ENCODE measurements at regions not wholly inside any gene's neighbourhood (a gene's known extent, or its start where the extent isn't known, plus 50 kb on each side); places are given as distances from the start of the nearest gene placed in this dataset.

- ChIA-PET CTCF (no interaction called here), POLR2A (no interaction called here)
- Mint-ChIP-seq H3K4me3 (no peak overlapping the region), H3K9me3 (ENCODE audit: insufficient read depth) (no peaks in the 10 kb centered on the region), H3K36me3 (ENCODE audit: low read depth) (no peaks in the 10 kb centered on the region), H3K27ac (no peak overlapping the region), H3K4me1 (ENCODE audit: low read depth) (peaks cover 7% of the 10 kb centered on the region), H3K27me3 (ENCODE audit: low read depth) (no peaks in the 10 kb centered on the region)
- no peak for DNase-seq
- no peak for ATAC-seq
Measured at GRCh38 chr19:28858933-28859332, 354.0 kb downstream of the UQCRFS1 start.

DNA sequence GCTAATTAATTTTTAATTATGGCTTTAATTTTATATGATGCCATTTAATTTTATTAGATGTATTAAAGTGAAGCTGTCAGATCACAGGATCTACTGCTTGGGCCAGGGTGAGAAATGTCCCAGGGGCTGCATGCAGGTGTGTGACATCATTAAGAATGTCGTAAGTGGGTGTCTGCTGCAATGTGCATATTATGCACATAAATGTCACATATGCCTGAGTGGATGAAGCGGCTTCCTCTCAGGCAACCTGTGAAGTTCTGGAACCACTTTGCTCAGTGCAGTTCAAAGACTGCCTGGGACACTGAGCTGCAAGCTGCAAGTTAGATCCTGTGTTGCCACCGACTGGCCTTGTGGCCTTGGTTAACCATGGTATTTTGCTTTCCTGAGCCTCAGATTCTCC lies 355.0 kb downstream of the UQCRFS1 start:
- no peak for ATAC-seq
- CTCF ChIA-PET: no interaction called here

GRCh38 chr19:28855216-28855615 lies 357.7 kb downstream of the UQCRFS1 start:
- no peak overlapping the region for H3K4me3 Mint-ChIP-seq
- H3K9me3 Mint-ChIP-seq (ENCODE audit: insufficient read depth): no peaks in the 10 kb centered on the region
- no peaks in the 10 kb centered on the region for H3K27me3 Mint-ChIP-seq (ENCODE audit: low read depth)
- DNase-seq (no peak), ATAC-seq (no peak)
- no peaks in the 10 kb centered on the region for H3K36me3 Mint-ChIP-seq (ENCODE audit: low read depth)
- H3K4me1 Mint-ChIP-seq (ENCODE audit: low read depth): peaks cover 7% of the 10 kb centered on the region
- CTCF ChIA-PET: no interaction called here
- POLR2A ChIA-PET: no interaction called here
- H3K27ac Mint-ChIP-seq: no peak overlapping the region

More for the DNA sequence above, 355.0 kb downstream of the UQCRFS1 start:
- Mint-ChIP-seq H3K4me3 (no peak overlapping the region), H3K27ac (no peak overlapping the region), H3K9me3 (ENCODE audit: insufficient read depth) (no peaks in the 10 kb centered on the region), H3K4me1 (ENCODE audit: low read depth) (peaks cover 7% of the 10 kb centered on the region), H3K36me3 (ENCODE audit: low read depth) (no peaks in the 10 kb centered on the region), H3K27me3 (ENCODE audit: low read depth) (no peaks in the 10 kb centered on the region)
- no peak for DNase-seq
- POLR2A ChIA-PET: no interaction called here

DNA sequence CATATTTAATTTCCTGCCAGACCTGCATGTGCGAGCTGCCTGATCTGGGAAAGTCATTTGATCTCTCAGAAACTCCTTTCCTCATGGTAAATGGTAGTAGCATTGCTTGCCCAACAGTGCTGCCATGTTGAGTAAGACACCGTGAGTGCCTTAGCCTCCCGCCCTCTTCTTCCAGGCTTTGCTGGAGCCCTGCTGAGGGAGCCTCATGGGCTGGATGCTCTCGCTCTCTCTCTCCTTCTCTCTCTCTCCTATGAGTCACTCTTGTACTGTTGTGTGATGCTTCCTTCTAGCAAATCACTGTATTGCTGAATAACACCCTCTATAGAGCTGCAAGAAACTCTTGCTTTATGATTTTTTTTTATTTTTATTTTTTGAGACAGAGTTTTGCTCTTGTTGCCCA lies 365.5 kb downstream of the UQCRFS1 start:
- Mint-ChIP-seq H3K4me1 (ENCODE audit: low read depth) (no peaks in the 10 kb centered on the region), H3K27ac (no peak overlapping the region), H3K36me3 (ENCODE audit: low read depth) (no peaks in the 10 kb centered on the region), H3K9me3 (ENCODE audit: insufficient read depth) (no peaks in the 10 kb centered on the region), H3K27me3 (ENCODE audit: low read depth) (no peaks in the 10 kb centered on the region), H3K4me3 (no peak overlapping the region)
- no peak for ATAC-seq
- DNase-seq: no peak
- POLR2A ChIA-PET: no interaction called here
- CTCF ChIA-PET: no interaction called here

DNA sequence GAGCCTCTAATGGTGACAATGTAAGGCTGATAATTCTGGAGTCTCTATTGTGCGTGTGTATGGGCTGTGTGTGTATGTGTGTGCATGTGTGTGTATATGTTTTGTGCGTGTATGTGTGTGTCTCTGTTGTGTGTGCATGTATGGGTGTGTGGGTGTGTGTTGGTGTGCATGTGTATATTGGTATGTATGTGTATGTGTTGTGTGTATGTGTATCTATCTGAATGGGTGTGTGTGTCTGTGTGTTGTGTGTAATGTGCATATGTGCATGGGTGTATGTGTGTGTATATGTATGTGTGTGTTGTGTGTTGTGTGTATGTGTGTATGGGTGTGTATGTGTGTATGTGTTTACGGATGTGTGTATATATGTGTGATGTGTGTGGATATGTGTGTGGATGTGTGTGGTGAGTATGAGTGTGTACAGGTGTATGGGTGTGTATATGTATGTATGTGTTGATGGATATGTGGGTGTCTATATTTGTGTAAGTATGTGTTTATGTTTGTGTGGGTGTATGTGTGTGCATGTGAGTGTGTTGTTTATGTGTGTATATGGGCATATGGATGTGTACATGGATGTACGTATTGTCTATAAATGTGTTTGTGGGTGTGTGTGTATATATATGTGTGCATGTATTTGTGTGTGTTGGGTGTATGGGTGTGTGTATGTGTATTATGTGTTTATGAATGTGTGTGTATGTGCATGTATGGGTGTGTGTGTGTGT lies 366.7 kb downstream of the UQCRFS1 start:
- ChIA-PET CTCF (no interaction called here), POLR2A (no interaction called here)
- no peak overlapping the region for H3K4me3 Mint-ChIP-seq
- H3K27me3 Mint-ChIP-seq (ENCODE audit: low read depth): no peaks in the 10 kb centered on the region
- H3K9me3 Mint-ChIP-seq (ENCODE audit: insufficient read depth): no peaks in the 10 kb centered on the region
- ATAC-seq (no peak), DNase-seq (no peak)
- no peak overlapping the region for H3K27ac Mint-ChIP-seq
- no peaks in the 10 kb centered on the region for H3K36me3 Mint-ChIP-seq (ENCODE audit: low read depth)
- no peaks in the 10 kb centered on the region for H3K4me1 Mint-ChIP-seq (ENCODE audit: low read depth)

DNA sequence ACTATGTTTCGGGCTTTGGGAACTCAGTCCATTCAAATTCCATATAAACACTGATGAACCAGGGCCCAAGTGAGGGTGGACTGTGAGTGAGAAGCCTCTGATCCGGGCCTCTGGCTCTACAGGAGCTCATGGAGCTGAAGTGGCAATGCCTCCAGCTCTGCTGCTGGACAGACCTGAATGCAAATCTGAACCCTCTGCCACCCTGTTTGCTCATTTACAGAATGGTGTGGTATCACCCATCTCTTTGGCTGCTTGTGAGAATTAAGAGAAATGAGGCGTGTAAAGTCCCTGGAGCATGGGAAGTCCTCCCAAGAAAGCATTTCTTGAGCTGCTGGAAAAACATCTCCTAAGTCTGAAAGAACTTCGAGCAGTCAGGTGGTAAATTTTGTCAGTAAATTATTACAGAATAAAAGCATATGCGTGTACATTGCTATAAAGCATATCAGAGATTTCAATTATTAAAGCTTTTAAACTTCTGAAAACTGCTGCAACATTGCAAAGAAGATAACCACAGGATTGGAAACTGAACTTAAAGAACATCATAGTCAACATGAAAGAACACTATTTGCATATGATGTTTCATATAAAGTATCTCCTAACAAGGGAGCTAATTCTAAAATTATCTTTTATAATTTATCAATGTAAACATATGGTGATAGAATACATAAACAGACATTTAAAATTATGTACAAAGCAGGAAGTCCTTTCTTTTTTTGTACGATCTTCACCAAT lies 369.0 kb downstream of the UQCRFS1 start:
- no peaks in the 10 kb centered on the region for H3K27me3 Mint-ChIP-seq (ENCODE audit: low read depth)
- H3K9me3 Mint-ChIP-seq (ENCODE audit: insufficient read depth): no peaks in the 10 kb centered on the region
- H3K4me3 Mint-ChIP-seq: no peak overlapping the region
- no peak overlapping the region for H3K27ac Mint-ChIP-seq
- POLR2A ChIA-PET: no interaction called here
- H3K36me3 Mint-ChIP-seq (ENCODE audit: low read depth): no peaks in the 10 kb centered on the region
- DNase-seq: no peak
- H3K4me1 Mint-ChIP-seq (ENCODE audit: low read depth): no peaks in the 10 kb centered on the region
- CTCF ChIA-PET: no interaction called here
- ATAC-seq: no peak

DNA sequence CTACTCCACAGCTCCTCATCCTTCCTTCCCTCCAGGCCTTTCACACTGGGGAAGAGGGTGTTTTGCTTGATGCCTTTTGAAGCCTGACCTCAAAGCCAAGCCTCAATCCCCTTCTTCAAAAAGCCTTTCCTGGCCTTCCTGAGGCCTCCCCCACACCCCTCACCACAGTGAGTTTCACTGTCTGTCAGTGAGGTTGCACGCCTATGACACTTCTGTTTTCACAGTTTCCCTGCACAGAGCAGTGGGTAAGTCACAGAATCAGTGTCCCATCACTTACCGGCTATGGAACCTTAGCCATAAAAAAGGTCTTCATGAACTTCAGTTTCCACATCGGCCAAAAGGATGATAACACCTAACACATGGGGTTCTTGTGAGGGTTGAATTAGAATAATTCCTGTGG lies 371.4 kb downstream of the UQCRFS1 start:
- no peak for ATAC-seq

GRCh38 chr19:28840891-28841290 lies 372.1 kb downstream of the UQCRFS1 start:
- POLR2A ChIA-PET: no interaction called here
- Mint-ChIP-seq H3K36me3 (ENCODE audit: low read depth) (no peaks in the 10 kb centered on the region), H3K9me3 (ENCODE audit: insufficient read depth) (no peaks in the 10 kb centered on the region), H3K27ac (no peak overlapping the region), H3K27me3 (ENCODE audit: low read depth) (no peaks in the 10 kb centered on the region), H3K4me1 (ENCODE audit: low read depth) (no peaks in the 10 kb centered on the region), H3K4me3 (no peak overlapping the region)
- no peak for DNase-seq
- ATAC-seq: no peak
- CTCF ChIA-PET: no interaction called here

More for the DNA sequence above, 371.4 kb downstream of the UQCRFS1 start:
- no peaks in the 10 kb centered on the region for H3K9me3 Mint-ChIP-seq (ENCODE audit: insufficient read depth)
- ChIA-PET POLR2A (no interaction called here), CTCF (no interaction called here)
- H3K27ac Mint-ChIP-seq: no peak overlapping the region
- no peaks in the 10 kb centered on the region for H3K27me3 Mint-ChIP-seq (ENCODE audit: low read depth)
- no peak for DNase-seq
- no peak overlapping the region for H3K4me3 Mint-ChIP-seq
- H3K36me3 Mint-ChIP-seq (ENCODE audit: low read depth): no peaks in the 10 kb centered on the region
- H3K4me1 Mint-ChIP-seq (ENCODE audit: low read depth): no peaks in the 10 kb centered on the region

GRCh38 chr19:28839455-28839854 lies 373.5 kb downstream of the UQCRFS1 start:
- ATAC-seq: no peak
- no peak overlapping the region for H3K27ac Mint-ChIP-seq
- no peaks in the 10 kb centered on the region for H3K36me3 Mint-ChIP-seq (ENCODE audit: low read depth)
- no peaks in the 10 kb centered on the region for H3K27me3 Mint-ChIP-seq (ENCODE audit: low read depth)
- CTCF ChIA-PET: no interaction called here
- no peaks in the 10 kb centered on the region for H3K4me1 Mint-ChIP-seq (ENCODE audit: low read depth)
- DNase-seq: no peak
- H3K9me3 Mint-ChIP-seq (ENCODE audit: insufficient read depth): no peaks in the 10 kb centered on the region
- no peak overlapping the region for H3K4me3 Mint-ChIP-seq
- POLR2A ChIA-PET: no interaction called here

- no peaks in the 10 kb centered on the region for H3K9me3 Mint-ChIP-seq (ENCODE audit: insufficient read depth)
- ATAC-seq (no peak), DNase-seq (no peak)
- ChIA-PET POLR2A (no interaction called here), CTCF (no interaction called here)
- no peaks in the 10 kb centered on the region for H3K4me1 Mint-ChIP-seq (ENCODE audit: low read depth)
- no peak overlapping the region for H3K4me3 Mint-ChIP-seq
- no peak overlapping the region for H3K27ac Mint-ChIP-seq
- no peaks in the 10 kb centered on the region for H3K27me3 Mint-ChIP-seq (ENCODE audit: low read depth)
- H3K36me3 Mint-ChIP-seq (ENCODE audit: low read depth): no peaks in the 10 kb centered on the region
Measured at GRCh38 chr19:28838909-28839308, 374.0 kb downstream of the UQCRFS1 start.

DNA sequence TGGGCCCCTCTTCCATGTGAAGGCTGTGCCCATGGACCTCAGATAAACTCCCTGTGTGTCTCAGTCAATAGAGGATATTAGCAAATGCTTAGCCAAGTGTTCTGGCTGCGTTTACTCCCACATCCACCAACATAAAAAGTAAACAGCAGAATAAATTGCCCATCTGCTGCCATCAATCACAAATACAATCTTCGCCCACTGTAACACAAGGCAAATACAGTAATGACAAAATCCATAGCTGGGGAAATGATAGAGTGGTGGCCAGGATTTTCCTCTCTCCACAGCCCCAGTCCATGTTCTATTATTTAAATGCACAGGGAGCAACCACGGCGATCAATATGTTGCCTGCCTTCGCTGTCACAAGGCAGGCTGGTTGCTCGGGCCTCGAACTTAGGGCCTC lies 376.5 kb downstream of the UQCRFS1 start:
- DNase-seq (no peak), ATAC-seq (no peak)
- ChIA-PET CTCF (no interaction called here), POLR2A (no interaction called here)
- no peaks in the 10 kb centered on the region for H3K36me3 Mint-ChIP-seq (ENCODE audit: low read depth)
- no peaks in the 10 kb centered on the region for H3K4me1 Mint-ChIP-seq (ENCODE audit: low read depth)
- H3K9me3 Mint-ChIP-seq (ENCODE audit: insufficient read depth): no peaks in the 10 kb centered on the region
- no peak overlapping the region for H3K4me3 Mint-ChIP-seq
- no peak overlapping the region for H3K27ac Mint-ChIP-seq
- H3K27me3 Mint-ChIP-seq (ENCODE audit: low read depth): no peaks in the 10 kb centered on the region

DNA sequence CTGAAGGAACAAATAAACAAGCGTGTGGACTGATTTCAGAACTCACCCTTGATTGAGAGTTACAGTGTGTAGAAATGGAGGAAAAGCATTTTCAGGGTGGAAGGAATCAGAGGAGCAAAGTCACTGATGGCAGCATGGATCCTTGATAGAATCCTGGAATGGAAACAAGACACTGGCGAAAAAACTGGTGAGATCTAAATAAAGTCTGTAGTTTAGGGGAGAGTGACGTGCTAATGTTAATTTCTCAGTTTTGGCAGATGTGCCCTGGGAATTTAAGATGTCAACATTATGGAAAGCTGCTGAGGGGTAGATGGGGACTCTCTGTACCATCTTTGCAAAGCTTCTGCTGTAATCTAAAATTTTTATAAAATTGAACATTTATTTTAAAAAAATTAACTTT lies 378.0 kb downstream of the UQCRFS1 start:
- Mint-ChIP-seq H3K27me3 (ENCODE audit: low read depth) (no peaks in the 10 kb centered on the region), H3K36me3 (ENCODE audit: low read depth) (no peaks in the 10 kb centered on the region), H3K27ac (no peak overlapping the region), H3K4me3 (no peak overlapping the region), H3K9me3 (ENCODE audit: insufficient read depth) (no peaks in the 10 kb centered on the region), H3K4me1 (ENCODE audit: low read depth) (no peaks in the 10 kb centered on the region)
- DNase-seq: no peak
- no peak for ATAC-seq
- ChIA-PET CTCF (no interaction called here), POLR2A (no interaction called here)

DNA sequence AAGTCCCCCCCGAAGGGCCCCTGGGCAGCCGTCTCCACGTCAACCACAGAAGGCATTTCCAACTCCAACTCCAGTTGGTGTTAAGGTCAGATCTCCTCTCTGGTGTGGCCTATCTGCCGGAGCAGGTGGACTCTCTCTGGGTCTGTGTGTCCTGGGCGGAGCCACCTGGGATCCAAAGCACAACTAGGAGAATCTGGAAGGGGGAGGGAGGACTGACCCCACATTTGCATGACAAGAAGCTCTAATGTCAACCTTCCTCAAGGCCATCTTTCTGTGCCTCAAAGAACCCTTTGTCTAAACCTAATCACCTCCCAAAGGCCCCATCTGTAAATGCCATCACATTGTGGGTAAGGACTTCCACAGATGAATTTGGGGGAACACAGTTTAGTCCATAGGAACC lies 381.5 kb downstream of the UQCRFS1 start:
- Mint-ChIP-seq H3K4me1 (ENCODE audit: low read depth) (no peaks in the 10 kb centered on the region), H3K4me3 (no peak overlapping the region), H3K27ac (no peak overlapping the region), H3K36me3 (ENCODE audit: low read depth) (no peaks in the 10 kb centered on the region), H3K9me3 (ENCODE audit: insufficient read depth) (no peaks in the 10 kb centered on the region), H3K27me3 (ENCODE audit: low read depth) (no peaks in the 10 kb centered on the region)
- POLR2A ChIA-PET: no interaction called here
- CTCF ChIA-PET: no interaction called here
- ATAC-seq: no peak
- no peak for DNase-seq

All from activated CD8-positive, alpha-beta T cell treated with anti-CD3 and anti-CD28 coated beads, Interleukin-2, amount 10 ng/mL, durations not matched to agents 7 days and 5 days (primary cell).